ENCODE measurements at regions not wholly inside any gene's neighbourhood (a gene's known extent, or its start where the extent isn't known, plus 50 kb on each side); places are given as distances from the start of the nearest gene placed in this dataset.

DNA sequence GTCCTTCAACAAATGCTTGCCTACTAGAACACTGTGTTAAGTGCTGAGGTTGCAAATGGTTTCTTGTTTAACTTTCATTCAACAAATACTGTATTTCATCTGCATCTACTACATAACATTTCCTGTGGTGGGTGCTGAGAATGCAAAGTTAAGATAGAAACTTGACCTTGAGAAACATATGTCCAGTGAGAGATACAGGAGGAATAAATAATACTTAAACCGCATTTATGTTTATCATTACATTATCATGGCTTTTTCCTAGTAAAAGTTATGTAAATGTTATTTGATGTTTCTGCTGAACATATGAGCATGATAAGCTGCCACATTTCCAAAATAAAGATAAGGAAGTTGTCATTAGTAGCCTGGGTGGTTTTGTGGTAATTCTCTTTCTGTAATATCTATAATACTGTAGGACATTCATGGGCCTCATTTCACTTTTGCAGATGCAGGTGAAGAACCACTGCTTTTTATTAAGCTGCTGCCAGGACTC is 590.4 kb downstream of the PLPP3 start:
- no peak for DNase-seq
- no peak overlapping the region for H3K4me3 ChIP-seq (ENCODE audit: low read depth, low read length)
- no peaks in the 10 kb centered on the region for H3K36me3 ChIP-seq (replicated peaks)
- no peaks in the 10 kb centered on the region for H3K27me3 ChIP-seq (replicated peaks)
- in situ Hi-C loops (cut with HindIII; ENCODE audit: low pct_ligation_motif_present, low sequenced_read_pairs), result no loop called here
- no peak overlapping the region for H3K27ac ChIP-seq
- TF ChIP-seq, protein P1, sequence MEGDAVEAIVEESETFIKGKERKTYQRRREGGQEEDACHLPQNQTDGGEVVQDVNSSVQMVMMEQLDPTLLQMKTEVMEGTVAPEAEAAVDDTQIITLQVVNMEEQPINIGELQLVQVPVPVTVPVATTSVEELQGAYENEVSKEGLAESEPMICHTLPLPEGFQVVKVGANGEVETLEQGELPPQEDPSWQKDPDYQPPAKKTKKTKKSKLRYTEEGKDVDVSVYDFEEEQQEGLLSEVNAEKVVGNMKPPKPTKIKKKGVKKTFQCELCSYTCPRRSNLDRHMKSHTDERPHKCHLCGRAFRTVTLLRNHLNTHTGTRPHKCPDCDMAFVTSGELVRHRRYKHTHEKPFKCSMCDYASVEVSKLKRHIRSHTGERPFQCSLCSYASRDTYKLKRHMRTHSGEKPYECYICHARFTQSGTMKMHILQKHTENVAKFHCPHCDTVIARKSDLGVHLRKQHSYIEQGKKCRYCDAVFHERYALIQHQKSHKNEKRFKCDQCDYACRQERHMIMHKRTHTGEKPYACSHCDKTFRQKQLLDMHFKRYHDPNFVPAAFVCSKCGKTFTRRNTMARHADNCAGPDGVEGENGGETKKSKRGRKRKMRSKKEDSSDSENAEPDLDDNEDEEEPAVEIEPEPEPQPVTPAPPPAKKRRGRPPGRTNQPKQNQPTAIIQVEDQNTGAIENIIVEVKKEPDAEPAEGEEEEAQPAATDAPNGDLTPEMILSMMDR (IDR thresholded peaks at IDR 0.05; ENCODE audit: low read depth, low read length, missing control alignments), result no peak

DNA sequence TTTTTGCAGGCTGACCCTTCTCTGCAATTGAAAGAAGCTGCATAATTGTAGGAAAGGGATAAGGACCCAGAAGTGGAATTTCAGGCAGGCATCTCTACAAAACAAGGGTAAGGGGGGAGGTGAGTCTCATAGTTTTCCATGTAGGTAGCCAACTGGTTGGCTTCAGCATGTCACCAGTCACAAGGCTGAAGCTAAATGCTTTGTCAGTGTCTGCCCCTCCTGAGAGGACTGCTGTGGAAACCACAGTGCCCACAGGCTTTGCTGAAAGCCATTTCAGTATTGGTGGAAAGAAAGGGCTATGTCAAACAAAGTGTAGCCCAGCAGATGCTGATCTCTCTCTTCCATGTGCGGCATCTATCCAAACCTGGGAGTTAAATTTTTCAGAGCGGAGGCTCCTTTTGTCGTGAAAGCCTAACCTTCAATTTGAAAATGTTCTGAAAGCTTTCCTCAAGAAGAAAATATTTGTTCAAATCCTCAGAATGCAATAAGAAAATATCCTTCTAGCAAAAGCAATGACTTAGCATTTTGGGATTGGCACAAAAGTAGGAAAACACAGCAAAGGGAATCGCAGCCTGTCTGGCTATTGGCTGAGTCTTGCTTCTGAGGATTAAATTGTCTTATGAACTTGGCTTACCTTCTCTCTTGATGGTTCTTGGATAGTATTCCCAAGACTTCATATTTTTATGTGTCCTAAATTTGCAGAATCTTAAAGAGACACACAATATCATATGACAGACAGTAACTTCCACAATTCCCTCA is 591.7 kb downstream of the PLPP3 start:
- no peak overlapping the region for H3K27ac ChIP-seq
- no peak for DNase-seq
- H3K36me3 ChIP-seq (replicated peaks), result no peaks in the 10 kb centered on the region
- TF ChIP-seq, protein P1 (IDR thresholded peaks at IDR 0.05; ENCODE audit: low read depth, low read length, missing control alignments), result no peak
- H3K4me3 ChIP-seq (ENCODE audit: low read depth, low read length), result no peak overlapping the region
- in situ Hi-C loops (cut with HindIII; ENCODE audit: low pct_ligation_motif_present, low sequenced_read_pairs), result no loop called here
- H3K27me3 ChIP-seq (replicated peaks), result no peaks in the 10 kb centered on the region

DNA sequence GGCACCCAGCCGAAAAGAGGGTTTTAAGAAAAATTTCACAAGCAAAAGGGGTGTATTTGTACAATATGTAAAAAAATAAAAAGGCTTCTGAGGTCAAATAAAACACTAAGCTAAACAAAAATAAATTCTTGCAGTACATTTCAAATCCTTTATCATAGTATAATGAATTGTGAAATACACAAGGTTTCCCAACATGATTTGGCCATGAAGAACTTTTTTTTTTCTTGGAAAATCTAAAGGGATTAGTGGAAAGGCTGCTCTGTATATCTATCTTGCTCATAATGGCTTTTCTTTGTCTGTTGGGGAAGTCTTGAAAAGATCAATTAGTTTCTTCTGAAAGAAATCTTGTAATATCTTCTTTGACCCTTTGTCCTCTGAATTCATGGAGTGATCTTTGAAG is 593.4 kb downstream of the PLPP3 start:
- DNase-seq, result no peak
- Histone ChIP-seq H3K27me3 (replicated peaks) (no peaks in the 10 kb centered on the region), H3K27ac (no peak overlapping the region), H3K36me3 (replicated peaks) (no peaks in the 10 kb centered on the region), H3K4me3 (ENCODE audit: low read depth, low read length) (no peak overlapping the region)
- in situ Hi-C loops (cut with HindIII; ENCODE audit: low pct_ligation_motif_present, low sequenced_read_pairs), result no loop called here
- TF ChIP-seq, protein P1 (IDR thresholded peaks at IDR 0.05; ENCODE audit: low read depth, low read length, missing control alignments), result no peak

DNA sequence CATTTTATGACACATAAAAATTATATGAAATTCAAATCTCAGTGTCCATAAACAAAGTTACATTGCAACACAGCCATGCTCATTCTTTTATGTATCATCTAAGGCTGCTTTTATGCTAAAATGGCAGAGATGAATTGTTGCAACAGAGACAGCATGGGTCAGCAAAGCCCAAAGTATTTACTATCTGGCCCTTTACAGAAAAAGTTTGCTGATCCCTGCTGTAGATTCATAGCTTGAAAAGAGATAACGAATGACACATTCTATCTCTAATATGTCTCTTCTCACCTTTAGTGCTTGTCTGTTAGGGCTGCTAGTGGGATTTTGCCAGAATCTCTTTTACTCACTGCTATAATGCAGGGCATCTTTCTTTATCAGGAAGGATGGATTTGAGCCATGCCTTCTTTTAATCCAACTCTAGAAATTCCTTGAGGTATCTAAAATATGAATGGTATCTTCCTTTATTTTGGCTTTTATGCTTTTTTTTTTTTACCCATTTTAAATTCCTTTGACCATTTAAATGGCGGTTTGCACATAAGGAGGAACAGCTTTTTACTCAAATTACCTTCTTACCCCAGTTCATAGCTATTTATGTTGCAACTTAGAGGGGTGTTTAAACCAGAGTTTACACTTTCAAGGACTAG is 598.2 kb downstream of the PLPP3 start:
- H3K27ac ChIP-seq, result no peak overlapping the region
- H3K27me3 ChIP-seq (replicated peaks), result no peaks in the 10 kb centered on the region
- H3K4me3 ChIP-seq (ENCODE audit: low read depth, low read length), result no peak overlapping the region
- in situ Hi-C loops (cut with HindIII; ENCODE audit: low pct_ligation_motif_present, low sequenced_read_pairs), result no loop called here
- DNase-seq, result no peak
- H3K36me3 ChIP-seq (replicated peaks), result no peaks in the 10 kb centered on the region
- TF ChIP-seq, protein P1 (IDR thresholded peaks at IDR 0.05; ENCODE audit: low read depth, low read length, missing control alignments), result no peak

DNA sequence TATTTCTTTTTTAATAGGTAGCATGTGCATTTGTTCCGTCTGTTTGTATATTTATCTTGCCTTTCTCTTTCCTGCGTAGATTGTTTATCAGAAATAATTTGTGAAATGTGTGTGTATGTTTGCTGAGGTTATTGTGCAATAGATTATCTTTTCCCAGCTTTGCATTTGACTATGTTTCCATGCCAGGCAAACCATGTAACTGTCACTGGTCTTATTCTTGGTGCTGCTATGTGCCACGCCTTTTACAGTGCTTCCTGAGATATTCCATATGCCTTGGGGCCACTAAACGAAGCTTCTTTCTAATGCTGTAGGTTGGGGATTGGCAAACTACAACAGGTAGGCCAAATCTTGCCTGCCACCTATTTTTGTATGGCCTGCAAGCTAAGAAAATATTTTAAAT is 598.8 kb downstream of the PLPP3 start:
- DNase-seq, result no peak
- Histone ChIP-seq H3K27me3 (replicated peaks) (no peaks in the 10 kb centered on the region), H3K27ac (no peak overlapping the region), H3K4me3 (ENCODE audit: low read depth, low read length) (no peak overlapping the region), H3K36me3 (replicated peaks) (no peaks in the 10 kb centered on the region)
- in situ Hi-C loops (cut with HindIII; ENCODE audit: low pct_ligation_motif_present, low sequenced_read_pairs), result no loop called here
- TF ChIP-seq, protein P1 (IDR thresholded peaks at IDR 0.05; ENCODE audit: low read depth, low read length, missing control alignments), result no peak
